Common myeloid progenitor, CD34-positive (primary cell): ENCODE measurements at regions not wholly inside any gene's neighbourhood (a gene's known extent, or its start where the extent isn't known, plus 50 kb on each side); places are given as distances from the start of the nearest gene placed in this dataset.

ENCODE experiments used
- CTCF ChIA-PET: fragments of 350-600 bp; sonication (Branson Sonifier 250); formaldehyde crosslinking; loops from one replicate; lab custom pipeline; 2021; ENCODE audit warnings: antibody characterized with exemption; lab: Charles Lee
- POLR2A ChIA-PET: fragments of 350-600 bp; sonication (Branson Sonifier 250); formaldehyde crosslinking; loops from one replicate; lab custom pipeline; 2021; ENCODE audit warnings: antibody characterized with exemption; lab: Charles Lee
- DNase-seq, 3 donors: peaks; one replicate each; pipeline versions ENCODE4 v3.0.0 to v3.0.0-alpha.2; 2013
- H3K27ac ChIP-seq, 2 experiments: 1 replicate in 1 of 2; 2 replicates in 1 of 2; pipeline ENCODE4 v1.7.0; 2013; ENCODE audit warnings: inconsistent platforms in 2 of 2, low read length in 2 of 2, mild to moderate bottlenecking in 2 of 2, low read depth in 1 of 2, moderate library complexity in 1 of 2; ENCODE audit not compliant: severe bottlenecking in 2 of 2, insufficient read depth in 1 of 2, poor library complexity in 1 of 2
- H3K27me3 ChIP-seq, 5 experiments: replicated peaks in 2 of 5; 1 replicate in 3 of 5; 2 replicates in 2 of 5; pipeline versions ENCODE4 v1.6.1 to v1.7.0; 2013; ENCODE audit warnings: low read length in 4 of 5, mild to moderate bottlenecking in 2 of 5, moderate library complexity in 2 of 5, inconsistent platforms in 1 of 5; ENCODE audit not compliant: insufficient read depth in 5 of 5, control insufficient read depth in 4 of 5
- H3K36me3 ChIP-seq, 4 experiments: 1 replicate in 2 of 4; 2 replicates in 2 of 4; pipeline versions ENCODE4 v1.6.1 to v1.7.0; 2013; ENCODE audit warnings: low read length in 3 of 4, control low read depth in 1 of 4, mild to moderate bottlenecking in 1 of 4; ENCODE audit not compliant: control insufficient read depth in 4 of 4, insufficient read depth in 4 of 4
- H3K4me1 ChIP-seq, 4 experiments: 1 replicate in 3 of 4; 2 replicates in 1 of 4; pipeline versions ENCODE4 v1.6.1 to v1.7.1; 2013; ENCODE audit warnings: low read length in 3 of 4, mild to moderate bottlenecking in 3 of 4, control low read depth in 1 of 4, inconsistent platforms in 1 of 4, moderate library complexity in 1 of 4; ENCODE audit not compliant: control insufficient read depth in 4 of 4, insufficient read depth in 4 of 4; ENCODE audit errors: control extremely low read depth in 1 of 4
- H3K4me3 ChIP-seq, 7 experiments: 1 replicate in 4 of 7; 2 replicates in 3 of 7; pipeline versions ENCODE4 v1.5.1 to v1.7.0; 2013; ENCODE audit warnings: mild to moderate bottlenecking in 7 of 7, low read length in 6 of 7, moderate library complexity in 6 of 7, inconsistent platforms in 2 of 7, low read depth in 2 of 7, control low read depth in 1 of 7; ENCODE audit not compliant: insufficient read depth in 4 of 7, control insufficient read depth in 1 of 7; ENCODE audit errors: extremely low read depth in 1 of 7
- H3K9me3 ChIP-seq, 5 experiments: 1 replicate in 4 of 5; 2 replicates in 1 of 5; pipeline versions ENCODE4 v1.6.1 to v1.7.1; 2013; ENCODE audit warnings: low read length in 4 of 5, mild to moderate bottlenecking in 2 of 5, inconsistent platforms in 1 of 5, low read depth in 1 of 5, moderate library complexity in 1 of 5; ENCODE audit not compliant: control insufficient read depth in 4 of 5, insufficient read depth in 2 of 5; ENCODE audit errors: control extremely low read depth in 1 of 5
- WGBS: methylation state at CpG from one replicate; pipeline ENCODE4 v1.1.5; 2013; ENCODE audit not compliant: insufficient coverage; 5-methylcytosine and 5-hydroxymethylcytosine counted together

DNA sequence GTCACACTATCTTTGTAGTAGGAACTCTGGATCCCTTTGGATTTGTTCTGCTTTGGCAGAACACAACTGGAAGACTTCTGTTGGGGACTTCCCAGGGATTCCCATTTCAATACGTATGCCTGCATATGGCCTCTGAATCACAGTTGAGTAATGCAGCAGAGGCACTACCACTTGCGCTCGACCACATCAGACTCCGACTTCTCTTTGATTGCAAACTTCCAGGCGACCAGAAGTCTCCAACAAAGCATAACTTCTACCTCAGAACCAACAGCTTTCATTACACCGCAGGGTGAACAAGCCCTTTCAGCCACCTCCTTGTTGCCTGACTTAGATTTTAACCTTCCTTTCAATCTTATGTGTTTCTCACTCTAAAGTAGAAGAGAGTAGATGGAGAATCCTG is 924.4 kb downstream of the IGSF11 start:
- 81% methylated on average over 3 of the region's 6 CpGs for WGBS
- DNase-seq, result no peak
- no peaks in the 10 kb centered on the region for H3K36me3 ChIP-seq
- H3K4me1 ChIP-seq, result no peaks in the 10 kb centered on the region
- H3K4me3 ChIP-seq, result no peak overlapping the region
- POLR2A ChIA-PET, result no interaction called here
- CTCF ChIA-PET, result no interaction called here
- no peak overlapping the region for H3K27ac ChIP-seq
- H3K9me3 ChIP-seq, result no peaks in the 10 kb centered on the region
- no peaks in the 10 kb centered on the region for H3K27me3 ChIP-seq

DNA sequence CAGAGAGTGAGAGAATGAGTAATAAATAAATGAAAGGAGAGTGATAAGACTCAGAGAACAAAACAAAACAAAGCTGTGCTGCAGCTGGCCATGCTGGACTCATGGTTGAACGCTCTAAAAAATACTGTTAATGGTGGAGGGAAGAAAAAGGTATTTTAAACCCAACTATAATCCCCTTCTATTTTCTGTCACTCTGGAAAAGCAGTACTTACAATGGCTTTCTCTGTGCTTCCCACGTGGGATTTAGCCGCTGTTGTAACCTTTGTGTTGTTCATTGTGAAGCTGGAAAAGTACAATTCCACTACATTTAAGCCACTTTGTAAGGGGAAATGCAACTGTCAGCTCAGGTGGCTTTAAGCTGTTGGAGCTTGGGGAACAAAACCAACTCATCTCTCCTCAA is 917.7 kb downstream of the IGSF11 start:
- Histone ChIP-seq H3K27ac (no peak overlapping the region), H3K36me3 (no peaks in the 10 kb centered on the region), H3K4me1 (no peaks in the 10 kb centered on the region), H3K4me3 (no peak overlapping the region), H3K27me3 (no peaks in the 10 kb centered on the region), H3K9me3 (no peaks in the 10 kb centered on the region)
- ChIA-PET CTCF (no interaction called here), POLR2A (no interaction called here)
- no CpG with 5 or more reads among the region's 3 CpGs for WGBS
- no peak for DNase-seq

DNA sequence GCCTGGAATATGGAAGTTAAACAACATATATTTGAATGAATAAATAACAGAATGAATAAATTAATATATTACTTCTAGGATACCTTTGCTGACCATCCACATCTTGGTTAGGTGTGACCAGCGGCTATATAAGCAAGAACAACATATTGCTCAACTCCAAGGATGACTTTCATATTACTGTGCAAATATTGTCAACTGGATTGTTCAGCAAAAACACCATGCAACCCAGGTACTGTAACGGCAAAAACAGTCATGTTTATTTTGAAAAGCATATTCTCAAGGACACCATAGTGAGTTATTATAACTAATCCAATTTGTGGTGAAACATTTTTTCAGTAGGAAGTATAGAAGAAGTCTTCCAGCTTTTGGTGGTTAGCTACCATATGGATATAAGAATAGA is 907.9 kb downstream of the IGSF11 start:
- Histone ChIP-seq H3K9me3 (no peaks in the 10 kb centered on the region), H3K4me3 (no peak overlapping the region), H3K4me1 (no peaks in the 10 kb centered on the region), H3K36me3 (no peaks in the 10 kb centered on the region), H3K27ac (no peak overlapping the region), H3K27me3 (no peaks in the 10 kb centered on the region)
- no CpG with 5 or more reads among the region's 2 CpGs for WGBS
- ChIA-PET CTCF (no interaction called here), POLR2A (no interaction called here)
- no peak for DNase-seq

DNA sequence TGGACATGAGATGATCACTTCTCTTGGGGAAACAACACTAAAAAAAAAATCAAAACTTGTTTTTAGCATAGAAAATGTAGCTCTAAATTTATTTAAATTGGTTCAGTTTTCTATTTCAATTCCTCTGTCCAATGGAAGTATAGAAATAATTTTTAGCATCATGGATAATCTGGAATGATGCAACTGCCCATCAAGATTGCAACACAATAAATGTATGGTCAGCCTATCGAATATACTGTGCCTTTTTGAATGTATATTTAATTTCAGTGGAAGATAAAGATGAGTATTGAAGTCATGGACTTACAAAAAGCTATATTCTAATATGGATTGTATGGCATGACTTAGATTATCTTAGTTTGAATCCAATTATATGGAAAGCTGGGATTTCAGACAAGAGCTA is 906.7 kb downstream of the IGSF11 start:
- Histone ChIP-seq H3K36me3 (no peaks in the 10 kb centered on the region), H3K27ac (no peak overlapping the region), H3K4me1 (no peaks in the 10 kb centered on the region), H3K27me3 (no peaks in the 10 kb centered on the region), H3K4me3 (no peak overlapping the region), H3K9me3 (no peaks in the 10 kb centered on the region)
- DNase-seq, result no peak
- ChIA-PET CTCF (no interaction called here), POLR2A (no interaction called here)
- WGBS, result no CpG with 5 or more reads among the region's 1 CpG

DNA sequence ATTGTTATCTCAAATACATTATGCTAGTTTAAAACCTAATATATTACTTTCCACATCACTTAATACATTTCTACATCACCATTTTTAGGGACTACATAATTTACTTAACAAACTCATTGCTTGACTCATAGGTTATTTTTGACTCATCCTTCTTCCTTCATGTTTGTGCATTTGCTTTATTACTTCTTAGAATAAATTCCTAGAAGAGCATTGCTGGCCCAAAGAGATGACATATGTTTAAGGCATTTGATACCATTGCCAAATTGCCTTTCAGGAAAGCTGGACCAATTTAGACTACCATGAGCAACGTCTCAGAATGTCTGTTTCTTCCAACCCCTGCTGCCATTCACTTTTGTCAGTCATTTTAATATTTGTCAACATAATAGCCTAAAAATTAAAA is 905.8 kb downstream of the IGSF11 start:
- H3K27me3 ChIP-seq, result no peaks in the 10 kb centered on the region
- no peak overlapping the region for H3K27ac ChIP-seq
- no peaks in the 10 kb centered on the region for H3K9me3 ChIP-seq
- WGBS, result no CpG with 5 or more reads among the region's 1 CpG
- H3K4me1 ChIP-seq, result no peaks in the 10 kb centered on the region
- no peak overlapping the region for H3K4me3 ChIP-seq
- no peak for DNase-seq
- no peaks in the 10 kb centered on the region for H3K36me3 ChIP-seq
- CTCF ChIA-PET, result no interaction called here
- POLR2A ChIA-PET, result no interaction called here

DNA sequence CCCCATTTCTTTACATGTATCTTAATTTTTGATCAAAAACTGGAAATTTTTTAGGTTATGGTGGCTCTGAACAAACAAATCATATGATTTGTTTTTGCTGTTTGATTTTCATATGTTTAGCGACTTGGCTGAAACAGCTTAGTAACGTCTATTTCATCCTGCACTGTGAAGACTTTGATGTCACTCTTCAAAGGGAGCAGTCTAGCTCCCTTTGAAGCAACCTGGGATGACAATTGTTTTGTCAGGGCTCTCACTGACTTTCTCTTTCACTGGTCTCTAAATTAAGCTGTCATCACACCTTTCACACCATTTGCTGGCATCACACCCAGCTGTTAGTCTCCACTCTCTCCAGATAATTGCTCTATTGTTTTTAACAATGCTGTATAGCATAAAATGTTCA is 896.9 kb downstream of the IGSF11 start:
- ChIA-PET CTCF (no interaction called here), POLR2A (no interaction called here)
- 78% methylated on average over 2 of the region's 2 CpGs for WGBS
- no peaks in the 10 kb centered on the region for H3K4me1 ChIP-seq
- no peak overlapping the region for H3K27ac ChIP-seq
- peaks cover 0 to 1% (median 0%) of the 10 kb centered on the region in 5 experiments for H3K9me3 ChIP-seq
- no peaks in the 10 kb centered on the region for H3K27me3 ChIP-seq
- DNase-seq, result no peak
- no peaks in the 10 kb centered on the region for H3K36me3 ChIP-seq
- H3K4me3 ChIP-seq, result no peak overlapping the region

DNA sequence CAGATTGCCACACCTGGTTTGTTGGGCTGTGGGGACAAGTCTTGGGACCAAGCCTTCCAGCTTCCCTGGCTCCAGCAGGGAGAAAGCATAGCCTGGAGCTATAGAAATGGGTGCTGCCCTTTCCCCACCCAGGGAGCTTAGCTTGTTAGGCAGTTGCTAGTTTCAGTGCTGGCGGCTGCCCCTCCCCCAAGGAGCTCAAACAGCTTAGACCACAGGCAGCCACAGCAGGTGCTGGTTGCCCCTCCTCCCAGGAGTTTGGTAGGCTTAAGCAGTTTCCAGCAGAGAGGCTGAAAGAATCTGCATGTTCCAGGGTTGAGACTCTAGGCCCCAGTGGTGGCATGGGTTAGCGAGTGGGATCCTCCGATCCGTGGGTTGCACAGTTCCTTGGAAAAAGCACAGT is 889.7 kb downstream of the IGSF11 start:
- no peaks in the 10 kb centered on the region for H3K27me3 ChIP-seq

More for the DNA sequence above, 889.7 kb downstream of the IGSF11 start:
- no peak overlapping the region for H3K4me3 ChIP-seq
- POLR2A ChIA-PET, result no interaction called here
- H3K4me1 ChIP-seq, result no peaks in the 10 kb centered on the region
- H3K27ac ChIP-seq, result no peak overlapping the region
- H3K36me3 ChIP-seq, result no peaks in the 10 kb centered on the region
- WGBS, result 95% methylated on average over 4 of the region's 4 CpGs
- DNase-seq, result no peak
- no peaks in the 10 kb centered on the region for H3K9me3 ChIP-seq
- CTCF ChIA-PET, result no interaction called here
